Liver (tissue), 3 donors: ENCODE measurements at regions not wholly inside any gene's neighbourhood (a gene's known extent, or its start where the extent isn't known, plus 50 kb on each side); places are given as distances from the start of the nearest gene placed in this dataset.

ENCODE experiments used
- HNF4G ChIP-seq: IDR thresholded peaks from 2 replicates; pipeline ENCODE4 v1.6.1; 2016; ENCODE audit warnings: antibody characterized with exemption
- JUND ChIP-seq, 2 donors: IDR thresholded peaks; 2 replicates each; pipeline ENCODE4 v1.6.1; 2016; ENCODE audit warnings: antibody characterized with exemption in 2 of 2
- RAD21 ChIP-seq, 2 donors: IDR thresholded peaks; 2 replicates each; pipeline ENCODE4 v1.6.1; 2016; ENCODE audit warnings: antibody characterized with exemption in 2 of 2, mild to moderate bottlenecking in 2 of 2
- REST ChIP-seq: IDR thresholded peaks from 2 replicates; pipeline ENCODE4 v1.6.1; 2016; ENCODE audit warnings: antibody characterized with exemption, mild to moderate bottlenecking
- TAF1 ChIP-seq: conservative IDR thresholded peaks from 2 replicates; pipeline ENCODE4 v1.6.1; 2016; ENCODE audit warnings: antibody characterized with exemption, mild to moderate bottlenecking
- YY1 ChIP-seq: IDR thresholded peaks from 2 replicates; pipeline ENCODE4 v1.6.1; 2016; ENCODE audit warnings: antibody characterized with exemption, mild to moderate bottlenecking
- TF ChIP-seq, protein P1 (sequence below): fragments of 150-350 bp; IDR thresholded peaks from 2 replicates; pipeline ENCODE4 v1.5.1; 2017; ENCODE audit warnings: improper control_type of control experiment, low read depth, low read length; ENCODE audit not compliant: missing input control
- TF ChIP-seq, protein P2 (sequence below): IDR thresholded peaks from 2 replicates; pipeline ENCODE4 v1.6.1; 2016; ENCODE audit warnings: antibody characterized with exemption
- donor health status: healthy.
- donor health status: healthy.

DNA sequence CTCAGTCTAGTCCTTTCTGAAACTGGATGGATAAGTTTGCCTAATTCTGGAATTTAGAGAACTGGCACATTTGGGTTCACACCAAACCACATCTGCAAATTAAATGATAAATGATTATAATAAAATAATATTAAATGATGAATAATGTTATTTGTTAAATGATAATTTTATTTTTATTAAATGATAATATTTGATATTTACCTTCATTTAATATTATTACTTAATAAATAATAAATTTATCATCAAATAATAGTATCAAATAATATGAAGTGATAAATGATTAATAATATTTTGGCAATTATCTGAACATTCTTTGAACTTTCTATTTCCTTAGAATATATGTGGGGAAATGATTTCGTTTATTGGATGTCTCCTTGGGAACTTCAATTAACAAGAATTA, 1604.2 kb downstream of the STIM2 start:
- no peak for TF ChIP-seq HNF4G
- no peak for TF ChIP-seq RAD21 (IDR thresholded peaks at IDR 0.05)
- TF ChIP-seq, protein P1, sequence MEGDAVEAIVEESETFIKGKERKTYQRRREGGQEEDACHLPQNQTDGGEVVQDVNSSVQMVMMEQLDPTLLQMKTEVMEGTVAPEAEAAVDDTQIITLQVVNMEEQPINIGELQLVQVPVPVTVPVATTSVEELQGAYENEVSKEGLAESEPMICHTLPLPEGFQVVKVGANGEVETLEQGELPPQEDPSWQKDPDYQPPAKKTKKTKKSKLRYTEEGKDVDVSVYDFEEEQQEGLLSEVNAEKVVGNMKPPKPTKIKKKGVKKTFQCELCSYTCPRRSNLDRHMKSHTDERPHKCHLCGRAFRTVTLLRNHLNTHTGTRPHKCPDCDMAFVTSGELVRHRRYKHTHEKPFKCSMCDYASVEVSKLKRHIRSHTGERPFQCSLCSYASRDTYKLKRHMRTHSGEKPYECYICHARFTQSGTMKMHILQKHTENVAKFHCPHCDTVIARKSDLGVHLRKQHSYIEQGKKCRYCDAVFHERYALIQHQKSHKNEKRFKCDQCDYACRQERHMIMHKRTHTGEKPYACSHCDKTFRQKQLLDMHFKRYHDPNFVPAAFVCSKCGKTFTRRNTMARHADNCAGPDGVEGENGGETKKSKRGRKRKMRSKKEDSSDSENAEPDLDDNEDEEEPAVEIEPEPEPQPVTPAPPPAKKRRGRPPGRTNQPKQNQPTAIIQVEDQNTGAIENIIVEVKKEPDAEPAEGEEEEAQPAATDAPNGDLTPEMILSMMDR: no peak
- no peak for TF ChIP-seq TAF1
- no peak for TF ChIP-seq YY1
- TF ChIP-seq REST: no peak
- no peak for TF ChIP-seq JUND (IDR thresholded peaks at IDR 0.05)
- TF ChIP-seq, protein P2, sequence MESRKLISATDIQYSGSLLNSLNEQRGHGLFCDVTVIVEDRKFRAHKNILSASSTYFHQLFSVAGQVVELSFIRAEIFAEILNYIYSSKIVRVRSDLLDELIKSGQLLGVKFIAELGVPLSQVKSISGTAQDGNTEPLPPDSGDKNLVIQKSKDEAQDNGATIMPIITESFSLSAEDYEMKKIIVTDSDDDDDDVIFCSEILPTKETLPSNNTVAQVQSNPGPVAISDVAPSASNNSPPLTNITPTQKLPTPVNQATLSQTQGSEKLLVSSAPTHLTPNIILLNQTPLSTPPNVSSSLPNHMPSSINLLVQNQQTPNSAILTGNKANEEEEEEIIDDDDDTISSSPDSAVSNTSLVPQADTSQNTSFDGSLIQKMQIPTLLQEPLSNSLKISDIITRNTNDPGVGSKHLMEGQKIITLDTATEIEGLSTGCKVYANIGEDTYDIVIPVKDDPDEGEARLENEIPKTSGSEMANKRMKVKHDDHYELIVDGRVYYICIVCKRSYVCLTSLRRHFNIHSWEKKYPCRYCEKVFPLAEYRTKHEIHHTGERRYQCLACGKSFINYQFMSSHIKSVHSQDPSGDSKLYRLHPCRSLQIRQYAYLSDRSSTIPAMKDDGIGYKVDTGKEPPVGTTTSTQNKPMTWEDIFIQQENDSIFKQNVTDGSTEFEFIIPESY: no peak
